GM23338 (cell line): ENCODE measurements at regions not wholly inside any gene's neighbourhood (a gene's known extent, or its start where the extent isn't known, plus 50 kb on each side); places are given as distances from the start of the nearest gene placed in this dataset.

Experiments used
- ATAC-seq: fragments of 200-7000 bp; cut with Tn5 transposase; 3 replicates; pipeline ENCODE4 v1.9.1; 2020
- DNase-seq: peaks from one replicate; pipeline ENCODE4 v3.0.0-alpha.2; 2015; ENCODE audit warnings: low spot score
- H2AFZ ChIP-seq: fragments of 200-600 bp; sonication (generic); 2 replicates; pipeline ENCODE4 v1.8.0; 2016; ENCODE audit warnings: antibody characterized with exemption, mild to moderate bottlenecking, moderate library complexity
- H3F3A ChIP-seq: fragments of 200-600 bp; sonication (generic); replicated peaks from 2 replicates; pipeline ENCODE4 v1.8.0; 2017; ENCODE audit warnings: antibody characterized with exemption, mixed run types, low read depth
- H3K27ac ChIP-seq: fragments of 200-600 bp; sonication (generic); 2 replicates; pipeline ENCODE4 v1.6.1; 2016; ENCODE audit warnings: low read depth
- H3K27me3 ChIP-seq: fragments of 200-600 bp; sonication (generic); 2 replicates; pipeline ENCODE4 v1.8.0; 2016; ENCODE audit warnings: mild to moderate bottlenecking, mixed run types, moderate library complexity; ENCODE audit not compliant: insufficient read depth
- H3K36me3 ChIP-seq: fragments of 200-600 bp; sonication (generic); 2 replicates; pipeline ENCODE4 v1.8.0; 2016; ENCODE audit warnings: mild to moderate bottlenecking; ENCODE audit not compliant: insufficient read depth
- H3K4me1 ChIP-seq: fragments of 200-600 bp; sonication (generic); 2 replicates; pipeline ENCODE4 v1.8.0; 2016; ENCODE audit warnings: mild to moderate bottlenecking, moderate library complexity; ENCODE audit not compliant: insufficient read depth
- H3K4me2 ChIP-seq: fragments of 200-600 bp; sonication (generic); 2 replicates; pipeline ENCODE4 v1.7.1; 2017; ENCODE audit warnings: mixed run types
- H3K4me3 ChIP-seq: fragments of 200-600 bp; sonication (generic); 2 replicates; pipeline ENCODE4 v1.6.1; 2016; ENCODE audit warnings: mixed run types
- H3K79me2 ChIP-seq: fragments of 200-600 bp; sonication (generic); replicated peaks from 2 replicates; pipeline ENCODE4 v1.8.0; 2017; ENCODE audit warnings: mild to moderate bottlenecking; ENCODE audit not compliant: insufficient read depth
- H3K9me2 ChIP-seq: fragments of 200-600 bp; sonication (generic); 2 replicates; pipeline ENCODE4 v1.8.0; 2017; ENCODE audit not compliant: insufficient read depth
- H4K20me1 ChIP-seq: fragments of 200-600 bp; sonication (generic); replicated peaks from 2 replicates; pipeline ENCODE4 v1.8.0; 2017; ENCODE audit warnings: mild to moderate bottlenecking; ENCODE audit not compliant: insufficient read depth
- H3K27ac Mint-ChIP-seq: 2 replicates; pipeline ENCODE4 v1.8.0; 2020; ENCODE audit warnings: inconsistent platforms, mild to moderate bottlenecking, moderate library complexity, mixed read lengths
- H3K27me3 Mint-ChIP-seq: 3 replicates; pipeline ENCODE4 v1.8.0; 2022; ENCODE audit warnings: low read depth, mild to moderate bottlenecking, moderate library complexity, mixed read lengths, inconsistent platforms; ENCODE audit not compliant: insufficient read depth, poor library complexity
- H3K36me3 Mint-ChIP-seq: 3 replicates; pipeline ENCODE4 v1.8.0; 2021; ENCODE audit warnings: low read depth, mild to moderate bottlenecking, inconsistent platforms, moderate library complexity, mixed read lengths
- H3K4me1 Mint-ChIP-seq: 3 replicates; pipeline ENCODE4 v1.8.0; 2020; ENCODE audit warnings: mild to moderate bottlenecking, inconsistent platforms, mixed read lengths
- H3K4me3 Mint-ChIP-seq: 3 replicates; pipeline ENCODE4 v1.8.0; 2021; ENCODE audit warnings: moderate library complexity, mild to moderate bottlenecking, inconsistent platforms, mixed read lengths
- H3K9me3 Mint-ChIP-seq: 3 replicates; pipeline ENCODE4 v1.8.0; 2020; ENCODE audit warnings: moderate library complexity, mild to moderate bottlenecking, inconsistent platforms, mixed read lengths
- CREB1 ChIP-seq: fragments of 250-450 bp; sonication (Bioruptor Pico); IDR thresholded peaks from 2 replicates; pipeline ENCODE4 v1.5.0; 2020; ENCODE audit warnings: low read depth, mild to moderate bottlenecking, moderate library complexity
- CTCF ChIP-seq, 2 experiments: fragments of 200-600 bp in 1 of 2; sonication (generic) in 1 of 2; conservative IDR thresholded peaks; 2 replicates each; pipeline versions ENCODE4 v1.5.1 to v1.6.1; 2016 to 2017; ENCODE audit warnings: antibody characterized with exemption in 2 of 2, low read depth in 2 of 2, mild to moderate bottlenecking in 2 of 2, moderate library complexity in 1 of 2
- ETS1 ChIP-seq: IDR thresholded peaks from 2 replicates; pipeline ENCODE4 v1.6.1; 2016; ENCODE audit warnings: antibody characterized with exemption
- EZH2 ChIP-seq: fragments of 200-600 bp; sonication (generic); IDR thresholded peaks from one replicate; pipeline ENCODE4 v1.8.0; 2017; ENCODE audit warnings: antibody characterized with exemption, mild to moderate bottlenecking, low read depth; ENCODE audit not compliant: unreplicated experiment
- EZH2phosphoT487 ChIP-seq: fragments of 200-600 bp; sonication (generic); IDR thresholded peaks from one replicate; pipeline ENCODE4 v1.8.1; 2018; ENCODE audit warnings: antibody characterized with exemption; ENCODE audit not compliant: unreplicated experiment
- JUNB ChIP-seq: IDR thresholded peaks from one replicate; pipeline ENCODE4 v1.6.1; 2016; ENCODE audit warnings: antibody characterized with exemption; ENCODE audit not compliant: unreplicated experiment
- NANOG ChIP-seq: IDR thresholded peaks from 2 replicates; pipeline ENCODE4 v1.6.1; 2016; ENCODE audit warnings: antibody characterized with exemption, borderline replicate concordance
- POLR2AphosphoS5 ChIP-seq: IDR thresholded peaks from 2 replicates; pipeline ENCODE4 v1.6.1; 2016; ENCODE audit warnings: antibody characterized with exemption, low read depth
- REST ChIP-seq: IDR thresholded peaks from one replicate; pipeline ENCODE4 v1.6.1; 2018; ENCODE audit warnings: antibody characterized with exemption; ENCODE audit not compliant: unreplicated experiment
- STAT1 ChIP-seq: IDR thresholded peaks from one replicate; pipeline ENCODE4 v1.6.1; 2016; ENCODE audit warnings: antibody characterized with exemption; ENCODE audit not compliant: unreplicated experiment
- ZNF114 ChIP-seq: fragments of 250-450 bp; sonication (Bioruptor Pico); IDR thresholded peaks from 2 replicates; pipeline ENCODE4 v1.5.0; 2020; ENCODE audit warnings: mild to moderate bottlenecking, moderate library complexity
- ZNF331 ChIP-seq: fragments of 250-450 bp; sonication (Bioruptor Pico); IDR thresholded peaks from 2 replicates; pipeline ENCODE4 v1.5.0; 2020; ENCODE audit warnings: low read depth, mild to moderate bottlenecking, moderate library complexity
- ZNF462 ChIP-seq: fragments of 250-450 bp; sonication (Bioruptor Pico); IDR thresholded peaks from 2 replicates; pipeline ENCODE4 v1.5.0; 2020; ENCODE audit warnings: mild to moderate bottlenecking, moderate library complexity

- Histone ChIP-seq H3F3A (no peaks in the 10 kb centered on the region), H3K4me3 (no peak overlapping the region), H3K4me2 (no peak overlapping the region), H2AFZ (peak overlapping the region; percentile 59; the same call in 1 of the 2 replicates), H3K27ac (no peak overlapping the region), H3K27me3 (no peaks in the 10 kb centered on the region), H4K20me1 (no peaks in the 10 kb centered on the region), H3K4me1 (no peaks in the 10 kb centered on the region), H3K79me2 (no peaks in the 10 kb centered on the region), H3K36me3 (no peaks in the 10 kb centered on the region), H3K9me2 (0 out of 2 replicates have a peak, but pooled peaks cover 4% of the 10 kb centered on the region)
- H3K36me3 Mint-ChIP-seq, result no peaks in the 10 kb centered on the region
- TF ChIP-seq EZH2, result no peak
- TF ChIP-seq CREB1, result no peak
- no peak for TF ChIP-seq EZH2phosphoT487
- no peak for TF ChIP-seq JUNB
- no peak for TF ChIP-seq ZNF331
- TF ChIP-seq CTCF (conservative IDR thresholded peaks at IDR 0.05; ENCODE audit: low read depth in 2 of 2), result no peak
- TF ChIP-seq ZNF462 (CRISPR knock-in tag), result no peak
- no peak for TF ChIP-seq REST
- no peak for TF ChIP-seq ETS1
- TF ChIP-seq ZNF114 (CRISPR knock-in tag), result no peak
- no peak for TF ChIP-seq STAT1
- no peak for TF ChIP-seq NANOG
- no peak for TF ChIP-seq POLR2AphosphoS5
- peaks cover 4% of the 10 kb centered on the region for H3K4me1 Mint-ChIP-seq
- DNase-seq (no peak), ATAC-seq (no peak)
- H3K9me3 Mint-ChIP-seq, result no peaks in the 10 kb centered on the region
- peaks cover 6% of the 10 kb centered on the region for H3K27me3 Mint-ChIP-seq
- no peak overlapping the region for H3K27ac Mint-ChIP-seq
- H3K4me3 Mint-ChIP-seq, result no peak overlapping the region
Measured at GRCh38 chr5:158560170-158560569, 539.5 kb downstream of the EBF1 start.
